Mesodermal cell (in vitro differentiated cells): ENCODE measurements at regions not wholly inside any gene's neighbourhood (a gene's known extent, or its start where the extent isn't known, plus 50 kb on each side); places are given as distances from the start of the nearest gene placed in this dataset.

Experiments
- H3K27ac ChIP-seq: 2 replicates; pipeline ENCODE4 v1.7.0; 2013; ENCODE audit warnings: mild to moderate bottlenecking, low read depth, low read length, moderate library complexity; ENCODE audit not compliant: severe bottlenecking
- H3K36me3 ChIP-seq: 2 replicates; pipeline ENCODE4 v1.7.1; 2013; ENCODE audit warnings: mild to moderate bottlenecking, low read length, moderate library complexity; ENCODE audit not compliant: control insufficient read depth, insufficient read depth
- H3K4me1 ChIP-seq: one replicate; pipeline ENCODE4 v1.7.1; 2013; ENCODE audit warnings: mild to moderate bottlenecking, low read length; ENCODE audit not compliant: insufficient read depth, control insufficient read depth, poor library complexity, severe bottlenecking
- H3K4me3 ChIP-seq: 2 replicates; pipeline ENCODE4 v1.7.0; 2013; ENCODE audit warnings: low read length, control low read depth, mild to moderate bottlenecking; ENCODE audit not compliant: insufficient read depth, poor library complexity, severe bottlenecking; ENCODE audit errors: extremely low read depth
- H3K9me3 ChIP-seq: 2 replicates; pipeline ENCODE4 v1.7.1; 2013; ENCODE audit warnings: mild to moderate bottlenecking, low read length, moderate library complexity; ENCODE audit not compliant: control insufficient read depth
- WGBS, 2 experiments: methylation state at CpG; one replicate each; pipeline ENCODE4 v1.1.5; 2013; ENCODE audit warnings: missing lambda C conversion rate in 2 of 2; ENCODE audit not compliant: insufficient coverage in 2 of 2; 5-methylcytosine and 5-hydroxymethylcytosine counted together

DNA sequence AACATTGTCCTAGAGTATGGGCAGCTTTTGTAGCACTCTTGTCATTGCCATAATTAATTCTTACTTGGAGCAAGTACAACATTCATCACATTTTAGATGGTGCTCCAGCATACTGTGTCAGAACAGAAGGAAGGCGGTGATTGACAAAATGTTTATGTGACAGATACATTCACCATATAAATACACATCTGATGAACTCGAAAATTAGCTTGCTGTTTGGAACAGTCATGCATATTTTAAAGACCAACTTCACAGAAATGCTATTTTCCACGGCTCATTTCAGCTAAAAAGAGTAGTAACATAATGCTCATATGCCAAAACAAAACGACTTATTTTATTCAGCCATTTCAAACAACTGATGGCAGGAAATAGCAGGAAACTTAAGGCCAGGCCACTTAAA, 302.7 kb downstream of the MRPL39 start:
- 90 to 94% methylated on average over 3 to 4 of the region's 4 CpGs for WGBS, 2 experiments
- H3K4me1 ChIP-seq, result no peaks in the 10 kb centered on the region

DNA sequence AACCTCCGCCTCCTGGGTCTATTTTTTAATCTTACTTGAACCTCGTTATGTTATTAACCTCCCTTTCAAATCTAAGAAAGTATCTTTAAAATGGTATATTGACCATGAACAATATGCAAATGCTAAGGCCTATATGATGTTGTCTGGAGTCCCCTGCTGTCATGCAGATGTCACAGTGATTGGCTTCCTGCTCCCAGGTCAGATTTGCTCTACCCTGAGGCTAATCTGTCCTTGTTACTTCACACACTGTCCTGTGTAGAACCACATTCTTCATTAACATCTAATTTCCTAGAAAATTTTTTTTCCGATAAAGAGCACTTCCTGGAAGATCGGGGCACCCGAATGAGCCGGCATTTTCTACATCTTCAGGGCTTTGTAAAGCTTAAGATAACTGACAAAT, 306.6 kb downstream of the MRPL39 start:
- no peaks in the 10 kb centered on the region for H3K4me1 ChIP-seq
- no peaks in the 10 kb centered on the region for H3K36me3 ChIP-seq
- H3K27ac ChIP-seq, result no peak overlapping the region
- no peak overlapping the region for H3K4me3 ChIP-seq
- no peaks in the 10 kb centered on the region for H3K9me3 ChIP-seq
- 43% methylated on average over 1 of the region's 6 CpGs; no CpG with 5 or more reads in 1 of the 2 experiments for WGBS, 2 experiments

More for the DNA sequence above, 302.7 kb downstream of the MRPL39 start:
- Histone ChIP-seq H3K4me3 (no peak overlapping the region), H3K9me3 (no peaks in the 10 kb centered on the region), H3K36me3 (no peaks in the 10 kb centered on the region), H3K27ac (no peak overlapping the region)

DNA sequence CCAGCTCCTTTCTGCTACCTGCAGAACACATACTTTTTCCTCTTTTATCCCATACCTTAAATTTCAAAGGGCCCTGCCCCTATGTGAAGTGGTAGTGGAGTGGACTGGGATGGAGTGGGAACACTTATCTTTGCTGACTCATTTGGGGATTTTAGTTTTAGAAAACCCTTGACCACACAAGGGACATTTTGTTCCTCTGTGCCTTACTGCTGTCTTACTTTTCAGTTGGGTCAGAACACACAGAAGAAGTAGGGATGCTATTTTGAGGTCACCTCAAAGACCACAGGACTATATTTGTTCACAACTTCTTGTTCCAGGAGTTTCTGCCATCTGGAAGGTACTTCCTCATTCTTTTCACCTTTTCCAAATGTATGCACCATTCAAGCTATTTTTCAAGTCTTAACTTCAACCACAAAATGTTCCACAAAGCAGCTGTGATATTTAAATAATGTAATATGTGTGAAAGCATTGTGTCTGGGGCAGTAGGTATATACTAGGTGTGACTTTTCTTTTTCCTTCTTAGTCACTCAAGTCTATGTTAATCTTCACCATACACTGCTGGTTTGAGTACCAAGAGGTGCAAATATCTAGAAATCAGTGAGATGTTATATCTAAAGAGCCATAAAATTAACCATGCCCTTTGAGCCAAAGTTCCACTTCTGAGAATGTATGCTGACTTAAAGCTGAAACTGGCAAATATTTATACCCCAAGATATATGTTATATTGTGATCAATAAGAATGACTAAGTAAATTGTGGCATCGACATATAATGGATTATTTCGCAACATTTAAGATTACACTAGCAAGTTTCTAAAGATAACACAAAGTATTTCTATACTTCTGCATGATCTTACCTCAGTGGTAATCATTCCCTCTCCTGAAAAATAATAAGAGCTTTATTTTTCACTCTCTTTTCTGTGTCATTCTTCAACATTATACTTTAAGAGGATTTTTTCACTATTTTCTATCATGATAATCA, 308.5 kb downstream of the MRPL39 start:
- 90% methylated on average over 2 of the region's 2 CpGs; no CpG with 5 or more reads in 1 of the 2 experiments for WGBS, 2 experiments
- Histone ChIP-seq H3K4me1 (no peaks in the 10 kb centered on the region), H3K27ac (no peak overlapping the region)

DNA sequence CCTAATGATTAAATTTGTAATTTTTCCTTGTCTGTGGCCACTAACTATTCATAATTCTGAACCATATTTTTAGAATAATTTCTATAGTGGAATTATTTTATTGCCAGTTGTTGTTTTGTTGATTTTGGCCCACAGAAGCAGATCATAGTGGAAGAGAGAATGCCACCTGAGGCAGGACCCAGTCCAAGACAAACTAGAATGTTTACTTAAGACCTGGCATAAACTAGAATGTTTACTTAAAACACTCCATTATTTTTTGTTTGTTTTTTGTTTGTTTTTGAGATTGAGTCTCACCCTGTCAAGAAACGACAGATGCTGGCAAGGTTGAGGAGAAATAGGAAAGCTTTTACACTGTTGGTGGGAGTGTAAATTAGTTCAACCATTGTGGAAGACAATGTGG, 310.2 kb downstream of the MRPL39 start:
- Histone ChIP-seq H3K36me3 (no peaks in the 10 kb centered on the region), H3K4me3 (no peak overlapping the region), H3K27ac (no peak overlapping the region), H3K4me1 (no peaks in the 10 kb centered on the region), H3K9me3 (no peaks in the 10 kb centered on the region)
- 80% methylated on average over 1 of the region's 1 CpG; no CpG with 5 or more reads in 1 of the 2 experiments for WGBS, 2 experiments

More for the DNA sequence above, 308.5 kb downstream of the MRPL39 start:
- no peaks in the 10 kb centered on the region for H3K36me3 ChIP-seq
- H3K4me3 ChIP-seq, result no peak overlapping the region
- H3K9me3 ChIP-seq, result no peaks in the 10 kb centered on the region

DNA sequence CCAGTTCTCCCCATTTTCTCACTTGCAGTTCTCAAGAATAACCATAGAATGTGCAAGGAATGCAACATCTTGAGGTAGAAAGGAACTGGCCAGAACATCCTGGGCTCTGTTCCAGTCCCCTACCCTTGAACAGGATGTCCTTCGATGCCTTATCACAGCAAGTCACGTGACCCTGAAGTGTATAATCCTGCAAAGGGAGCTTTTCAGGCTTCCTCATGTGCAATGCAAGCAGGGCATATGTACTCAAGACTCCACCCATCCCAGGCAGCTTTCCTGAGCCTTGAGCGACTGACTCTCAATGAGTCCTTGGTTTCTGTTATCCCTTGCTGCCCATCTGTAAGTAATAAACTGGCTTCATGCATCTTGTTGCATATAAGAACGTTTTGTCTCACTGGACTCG, 311.0 kb downstream of the MRPL39 start:
- no peak overlapping the region for H3K4me3 ChIP-seq
- H3K4me1 ChIP-seq, result no peaks in the 10 kb centered on the region
- no peak overlapping the region for H3K27ac ChIP-seq
- H3K9me3 ChIP-seq, result no peaks in the 10 kb centered on the region
- 93% methylated on average over 3 to 5 of the region's 5 CpGs for WGBS, 2 experiments
- H3K36me3 ChIP-seq, result no peaks in the 10 kb centered on the region

DNA sequence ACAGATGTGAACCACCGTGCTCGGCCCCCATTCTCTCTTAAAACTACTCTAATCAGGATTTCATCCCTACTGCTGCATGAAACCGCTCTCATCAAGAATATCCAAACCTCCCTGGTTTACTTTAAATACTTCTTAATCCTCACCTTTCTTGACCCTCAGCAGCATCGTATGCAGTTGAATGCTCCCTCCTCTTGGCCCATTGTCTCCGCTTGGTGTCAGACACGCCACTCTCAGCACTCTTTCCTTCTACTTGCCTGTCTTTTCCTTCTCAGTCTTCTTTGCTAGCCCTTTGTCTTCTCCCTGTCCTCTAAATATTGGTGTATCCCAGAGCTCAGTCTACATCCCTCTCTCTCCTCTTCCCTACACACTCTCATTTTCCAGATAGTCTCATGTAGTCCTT, 314.9 kb downstream of the MRPL39 start:
- no peak overlapping the region for H3K4me3 ChIP-seq
- 86 to 91% methylated on average over 6 of the region's 6 CpGs for whole genome bisulfite sequencing, 2 experiments
- no peaks in the 10 kb centered on the region for H3K4me1 ChIP-seq
- H3K36me3 ChIP-seq, result no peaks in the 10 kb centered on the region
- no peak overlapping the region for H3K27ac ChIP-seq
- no peaks in the 10 kb centered on the region for H3K9me3 ChIP-seq

DNA sequence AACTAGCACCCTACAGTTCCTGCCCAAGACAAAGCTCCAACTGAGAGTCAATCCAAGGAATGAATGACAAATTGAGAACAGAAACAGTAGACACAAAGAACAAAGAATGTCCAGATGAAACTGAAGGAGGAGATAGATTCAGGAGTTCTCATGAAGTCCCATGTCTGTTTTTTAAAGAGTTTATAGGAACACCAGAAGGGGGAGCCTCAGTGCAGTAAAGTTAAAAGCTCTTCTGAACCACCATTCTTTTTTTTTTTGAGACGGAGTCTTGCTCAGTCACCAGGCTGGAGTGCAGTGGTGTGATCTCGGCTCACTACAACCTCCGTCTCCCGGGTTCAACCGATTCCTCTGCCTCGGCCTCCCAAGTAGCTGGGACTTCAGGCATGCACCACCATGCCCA, 323.6 kb downstream of the MRPL39 start:
- Histone ChIP-seq H3K36me3 (no peaks in the 10 kb centered on the region), H3K27ac (no peak overlapping the region), H3K4me1 (no peaks in the 10 kb centered on the region), H3K9me3 (no peaks in the 10 kb centered on the region), H3K4me3 (no peak overlapping the region)
- 66 to 74% methylated on average over 5 to 6 of the region's 6 CpGs for WGBS, 2 experiments

DNA sequence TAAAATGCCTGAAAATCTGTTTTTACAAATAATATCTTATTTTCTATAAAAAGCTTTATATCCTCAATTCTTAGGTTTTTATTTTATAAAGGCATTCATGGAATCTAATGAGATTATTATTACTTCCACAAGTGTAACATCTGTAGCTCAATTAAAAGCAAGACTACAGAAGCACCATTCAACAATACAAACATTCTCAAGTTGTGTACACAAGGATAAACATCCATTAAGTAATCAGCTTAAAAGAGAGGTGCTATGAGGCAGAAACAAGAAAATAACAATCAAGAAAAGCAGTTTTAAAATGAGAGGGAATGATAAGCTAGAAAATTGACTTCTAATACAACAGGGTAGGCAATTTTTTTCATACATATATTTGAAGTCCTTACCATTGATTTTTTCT, 326.1 kb downstream of the MRPL39 start:
- H3K36me3 ChIP-seq, result no peaks in the 10 kb centered on the region
- H3K9me3 ChIP-seq, result no peaks in the 10 kb centered on the region
- H3K4me1 ChIP-seq, result no peaks in the 10 kb centered on the region
- no peak overlapping the region for H3K4me3 ChIP-seq
- H3K27ac ChIP-seq, result no peak overlapping the region

DNA sequence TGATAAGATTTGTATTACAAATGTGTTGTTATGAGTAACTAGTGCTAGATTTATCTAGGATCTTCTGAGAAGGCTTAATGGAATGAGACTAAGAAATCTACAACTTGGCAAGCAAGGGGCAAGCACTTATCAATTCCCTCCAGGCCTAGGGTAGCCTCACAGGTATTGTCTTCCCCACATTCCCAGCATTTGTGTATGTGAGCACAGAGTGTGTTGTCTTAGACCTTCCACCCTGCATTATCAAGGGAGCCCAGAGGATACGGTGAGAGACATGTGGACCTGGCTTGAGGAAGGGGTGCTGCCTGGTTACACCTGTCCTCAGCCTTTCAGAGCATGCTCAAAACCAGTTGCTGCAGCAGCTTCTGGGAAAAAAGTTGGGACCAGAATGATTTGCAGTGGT, 327.2 kb downstream of the MRPL39 start:
- Histone ChIP-seq H3K27ac (no peak overlapping the region), H3K9me3 (no peaks in the 10 kb centered on the region), H3K36me3 (no peaks in the 10 kb centered on the region), H3K4me1 (no peaks in the 10 kb centered on the region), H3K4me3 (no peak overlapping the region)
- WGBS, 2 experiments, result 60 to 80% methylated on average over 1 of the region's 1 CpG

DNA sequence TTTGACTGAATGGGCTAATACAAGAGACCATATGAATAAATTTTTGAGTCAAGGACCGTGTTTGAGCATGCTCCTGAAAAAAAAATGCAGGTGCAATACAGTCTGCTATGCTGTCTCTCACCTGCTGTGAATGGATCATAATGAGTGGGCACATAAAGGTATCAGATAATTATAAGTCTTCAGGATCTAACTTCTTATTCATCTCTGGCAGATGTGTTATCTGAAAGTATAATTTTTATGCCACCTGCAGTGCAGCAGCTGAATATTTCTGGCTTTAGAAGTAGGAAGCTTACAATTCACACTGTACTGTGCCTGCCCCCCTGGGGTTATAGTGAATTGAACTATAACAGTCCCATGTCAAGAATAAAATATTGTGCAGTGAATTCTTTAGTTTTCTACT, 333.3 kb downstream of the MRPL39 start:
- Histone ChIP-seq H3K27ac (no peak overlapping the region), H3K4me3 (no peak overlapping the region), H3K9me3 (no peaks in the 10 kb centered on the region), H3K4me1 (no peaks in the 10 kb centered on the region), H3K36me3 (no peaks in the 10 kb centered on the region)
- WGBS, 2 experiments, result 36 to 89% methylated on average over 1 of the region's 1 CpG

DNA sequence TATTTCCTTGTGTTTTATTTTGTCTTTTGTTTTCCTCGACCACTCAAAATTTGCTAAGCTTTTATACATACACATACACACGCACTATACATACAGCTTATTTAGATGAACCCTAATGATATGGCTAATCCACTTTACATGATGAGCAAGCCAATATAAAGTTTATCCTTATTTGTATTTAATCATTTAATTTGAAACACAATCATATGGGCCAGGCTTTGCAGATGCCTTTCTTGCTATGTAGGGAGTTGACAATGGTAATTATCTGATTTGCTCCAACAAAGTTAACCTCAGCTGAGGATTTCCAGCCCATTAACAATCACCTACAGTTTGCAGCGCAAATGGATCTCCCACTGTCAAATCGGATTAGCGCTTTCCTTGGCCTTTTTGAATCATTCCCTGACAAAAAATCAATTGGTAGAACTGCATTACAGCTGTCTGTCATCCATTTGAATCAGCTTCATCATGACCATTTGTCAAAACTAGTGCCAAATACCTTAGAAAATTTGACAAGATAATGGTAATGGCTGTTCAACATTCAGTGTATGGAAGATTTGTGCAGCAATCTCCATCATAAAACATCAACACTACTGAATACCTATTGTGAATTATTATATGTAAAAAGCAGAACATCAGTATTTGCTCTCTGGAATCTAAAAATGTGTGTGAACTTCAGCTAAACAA, 352.6 kb downstream of the MRPL39 start:
- 88 to 90% methylated on average over 3 of the region's 5 CpGs for WGBS, 2 experiments
- no peak overlapping the region for H3K27ac ChIP-seq

More for the DNA sequence above, 352.6 kb downstream of the MRPL39 start:
- Histone ChIP-seq H3K36me3 (no peaks in the 10 kb centered on the region), H3K9me3 (no peaks in the 10 kb centered on the region), H3K4me1 (no peaks in the 10 kb centered on the region), H3K4me3 (no peak overlapping the region)
